Testis (tissue), 2 donors: ENCODE measurements at regions not wholly inside any gene's neighbourhood (a gene's known extent, or its start where the extent isn't known, plus 50 kb on each side); places are given as distances from the start of the nearest gene placed in this dataset.

Experiments
- POLR2A ChIP-seq: fragments of 450-650 bp; IDR thresholded peaks from one replicate; pipeline ENCODE4 v1.6.1; 2017; ENCODE audit warnings: antibody characterized with exemption, mild to moderate bottlenecking, moderate library complexity
- TF ChIP-seq, protein P1 (sequence below), 3 experiments: fragments of 450-650 bp in 2 of 3; fragments of 200-600 bp in 1 of 3; sonication (generic) in 1 of 3; IDR thresholded peaks; one replicate each; pipeline ENCODE4 v1.5.1; 2016 to 2019; ENCODE audit warnings: antibody characterized with exemption in 3 of 3, mild to moderate bottlenecking in 2 of 3, moderate library complexity in 1 of 3

DNA sequence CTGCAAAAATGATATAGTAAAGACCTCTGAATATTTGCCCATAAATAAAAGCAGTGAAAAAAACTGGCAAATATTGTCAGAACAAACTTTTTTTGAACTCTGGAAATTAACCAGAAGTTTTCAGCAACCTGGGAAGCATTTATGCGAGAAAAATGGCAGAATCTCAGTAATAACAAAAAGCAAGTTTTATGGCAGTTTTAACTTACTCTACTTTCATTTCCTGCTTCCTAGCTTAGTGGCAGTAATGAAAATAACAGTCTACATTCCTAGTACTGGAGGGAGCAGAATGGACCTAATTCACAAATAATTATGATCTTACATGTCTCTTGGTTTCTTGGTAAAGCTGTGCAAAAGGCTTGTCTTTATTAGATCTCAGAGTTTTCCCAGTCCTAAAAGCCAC lies 460.1 kb downstream of the NAF1 start:
- no peak for TF ChIP-seq POLR2A
- TF ChIP-seq, protein P1, sequence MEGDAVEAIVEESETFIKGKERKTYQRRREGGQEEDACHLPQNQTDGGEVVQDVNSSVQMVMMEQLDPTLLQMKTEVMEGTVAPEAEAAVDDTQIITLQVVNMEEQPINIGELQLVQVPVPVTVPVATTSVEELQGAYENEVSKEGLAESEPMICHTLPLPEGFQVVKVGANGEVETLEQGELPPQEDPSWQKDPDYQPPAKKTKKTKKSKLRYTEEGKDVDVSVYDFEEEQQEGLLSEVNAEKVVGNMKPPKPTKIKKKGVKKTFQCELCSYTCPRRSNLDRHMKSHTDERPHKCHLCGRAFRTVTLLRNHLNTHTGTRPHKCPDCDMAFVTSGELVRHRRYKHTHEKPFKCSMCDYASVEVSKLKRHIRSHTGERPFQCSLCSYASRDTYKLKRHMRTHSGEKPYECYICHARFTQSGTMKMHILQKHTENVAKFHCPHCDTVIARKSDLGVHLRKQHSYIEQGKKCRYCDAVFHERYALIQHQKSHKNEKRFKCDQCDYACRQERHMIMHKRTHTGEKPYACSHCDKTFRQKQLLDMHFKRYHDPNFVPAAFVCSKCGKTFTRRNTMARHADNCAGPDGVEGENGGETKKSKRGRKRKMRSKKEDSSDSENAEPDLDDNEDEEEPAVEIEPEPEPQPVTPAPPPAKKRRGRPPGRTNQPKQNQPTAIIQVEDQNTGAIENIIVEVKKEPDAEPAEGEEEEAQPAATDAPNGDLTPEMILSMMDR (IDR thresholded peaks at IDR 0.05): no peak
